22Rv1 (cell line): ENCODE measurements at regions not wholly inside any gene's neighbourhood (a gene's known extent, or its start where the extent isn't known, plus 50 kb on each side); places are given as distances from the start of the nearest gene placed in this dataset.

Source experiments
- CTCF ChIP-seq: fragments of 450-650 bp; IDR thresholded peaks from 2 replicates; pipeline ENCODE4 v1.5.1; 2017; ENCODE audit warnings: mild to moderate bottlenecking
- ZFX ChIP-seq: fragments of 450-650 bp; IDR thresholded peaks from 2 replicates; pipeline ENCODE4 v1.6.1; 2017; ENCODE audit warnings: antibody characterized with exemption, borderline replicate concordance

- no peak for TF ChIP-seq CTCF
- TF ChIP-seq ZFX: no peak
These were observed 82.8 kb upstream of the RORB start for GRCh38 chr9:74414325-74414724.
